ENCODE measurements at regions not wholly inside any gene's neighbourhood (a gene's known extent, or its start where the extent isn't known, plus 50 kb on each side); places are given as distances from the start of the nearest gene placed in this dataset.

DNA sequence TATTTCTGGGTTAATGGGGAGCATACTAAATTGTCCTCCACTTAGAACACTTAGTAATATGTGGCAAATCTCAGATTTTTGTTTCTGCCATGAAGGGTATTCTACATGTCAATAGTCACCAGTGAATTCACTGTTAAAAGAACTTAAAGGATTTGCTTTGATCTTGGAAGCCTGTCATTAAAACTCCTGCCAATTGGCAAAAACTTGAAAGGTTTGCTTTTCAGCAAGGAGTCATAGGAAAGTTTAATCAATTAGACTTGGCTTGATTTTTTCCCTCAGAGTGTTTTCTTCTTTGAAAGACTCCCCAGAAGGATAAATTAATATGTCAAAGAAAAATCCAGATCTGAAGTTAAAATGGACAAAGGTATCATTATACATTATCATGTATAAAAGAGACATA, 671.9 kb upstream of the PKDCC start:
- TF ChIP-seq, protein P1, sequence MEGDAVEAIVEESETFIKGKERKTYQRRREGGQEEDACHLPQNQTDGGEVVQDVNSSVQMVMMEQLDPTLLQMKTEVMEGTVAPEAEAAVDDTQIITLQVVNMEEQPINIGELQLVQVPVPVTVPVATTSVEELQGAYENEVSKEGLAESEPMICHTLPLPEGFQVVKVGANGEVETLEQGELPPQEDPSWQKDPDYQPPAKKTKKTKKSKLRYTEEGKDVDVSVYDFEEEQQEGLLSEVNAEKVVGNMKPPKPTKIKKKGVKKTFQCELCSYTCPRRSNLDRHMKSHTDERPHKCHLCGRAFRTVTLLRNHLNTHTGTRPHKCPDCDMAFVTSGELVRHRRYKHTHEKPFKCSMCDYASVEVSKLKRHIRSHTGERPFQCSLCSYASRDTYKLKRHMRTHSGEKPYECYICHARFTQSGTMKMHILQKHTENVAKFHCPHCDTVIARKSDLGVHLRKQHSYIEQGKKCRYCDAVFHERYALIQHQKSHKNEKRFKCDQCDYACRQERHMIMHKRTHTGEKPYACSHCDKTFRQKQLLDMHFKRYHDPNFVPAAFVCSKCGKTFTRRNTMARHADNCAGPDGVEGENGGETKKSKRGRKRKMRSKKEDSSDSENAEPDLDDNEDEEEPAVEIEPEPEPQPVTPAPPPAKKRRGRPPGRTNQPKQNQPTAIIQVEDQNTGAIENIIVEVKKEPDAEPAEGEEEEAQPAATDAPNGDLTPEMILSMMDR (conservative IDR thresholded peaks at IDR 0.05; ENCODE audit: low read length) = no peak
- no peak for TF ChIP-seq EZH2phosphoT487 (IDR thresholded peaks at IDR 0.05; ENCODE audit: borderline replicate concordance, low read depth, low read length)
